Thyroid gland (tissue), 4 donors: ENCODE measurements at regions not wholly inside any gene's neighbourhood (a gene's known extent, or its start where the extent isn't known, plus 50 kb on each side); places are given as distances from the start of the nearest gene placed in this dataset.

Experiments used
- DNase-seq, 2 donors: peaks; one replicate each; pipeline ENCODE4 v3.0.0-alpha.2; 2019
- H3K27ac ChIP-seq, 3 donors: fragments of 200-600 bp; sonication (generic); 1 replicate in 2 of 3; 2 replicates in 1 of 3; pipeline ENCODE4 v1.5.1; 2016 to 2019; ENCODE audit warnings: mild to moderate bottlenecking in 1 of 3, moderate library complexity in 1 of 3
- H3K27me3 ChIP-seq: fragments of 200-600 bp; sonication (generic); one replicate; pipeline ENCODE4 v1.5.1; 2019
- H3K36me3 ChIP-seq, 2 donors: fragments of 200-600 bp; sonication (generic); one replicate each; pipeline ENCODE4 v1.5.1; 2016 to 2019
- H3K4me1 ChIP-seq, 2 donors: fragments of 200-600 bp; sonication (generic); one replicate each; pipeline ENCODE4 v1.5.1; 2017 to 2019
- H3K4me3 ChIP-seq, 3 donors: fragments of 200-600 bp; sonication (generic); replicated peaks in 1 of 3; 1 replicate in 2 of 3; 2 replicates in 1 of 3; pipeline ENCODE4 v1.5.1; 2016; ENCODE audit warnings: mild to moderate bottlenecking in 1 of 3
- H3K9me3 ChIP-seq: fragments of 200-600 bp; sonication (generic); one replicate; pipeline ENCODE4 v1.5.1; 2017
- CTCF ChIP-seq, 6 experiments: fragments of 200-600 bp in 3 of 6; fragments of 450-650 bp in 3 of 6; sonication (generic) in 3 of 6; IDR thresholded peaks; one replicate each; pipeline ENCODE4 v1.5.1; 2016 to 2019; ENCODE audit warnings: antibody characterized with exemption in 6 of 6, mild to moderate bottlenecking in 2 of 6, inconsistent platforms in 1 of 6, moderate library complexity in 1 of 6
- POLR2A ChIP-seq, 2 donors: fragments of 450-650 bp; IDR thresholded peaks; one replicate each; pipeline ENCODE4 v1.6.1; 2017; ENCODE audit warnings: antibody characterized with exemption in 2 of 2, mild to moderate bottlenecking in 2 of 2, moderate library complexity in 1 of 2
- WGBS, 2 donors: methylation state at CpG; one replicate each; pipeline ENCODE4 v1.1.5; 2017; 5-methylcytosine and 5-hydroxymethylcytosine counted together
- intact Hi-C: fragments of 100-400 bp; cut with DNase I; formaldehyde crosslinking; loops from one replicate; pipeline ENCODE4 v1.15.1; 2023

GRCh38 chr20:22833851-22834250 is 201.3 kb upstream of the SSTR4 start:
- DNase-seq: no peak
- TF ChIP-seq POLR2A (IDR thresholded peaks at IDR 0.05): no peak
- TF ChIP-seq CTCF (IDR thresholded peaks at IDR 0.05): no peak
- no peaks in the 10 kb centered on the region for H3K9me3 ChIP-seq
- H3K4me1 ChIP-seq: no peaks in the 10 kb centered on the region
- intact Hi-C loops: no loop called here
- no peaks in the 10 kb centered on the region for H3K36me3 ChIP-seq
- H3K27me3 ChIP-seq: no peaks in the 10 kb centered on the region
- no peak overlapping the region for H3K4me3 ChIP-seq
- 82 to 84% methylated on average over 8 of the region's 8 CpGs for WGBS, 2 donors
- no peak overlapping the region for H3K27ac ChIP-seq

GRCh38 chr20:22834651-22835256 is 200.4 kb upstream of the SSTR4 start:
- Histone ChIP-seq H3K4me3 (no peak overlapping the region), H3K4me1 (no peaks in the 10 kb centered on the region), H3K27me3 (no peaks in the 10 kb centered on the region), H3K9me3 (no peaks in the 10 kb centered on the region), H3K27ac (no peak overlapping the region), H3K36me3 (no peaks in the 10 kb centered on the region)
- DNase-seq: no peak
- no peak for TF ChIP-seq CTCF (IDR thresholded peaks at IDR 0.05)
- TF ChIP-seq POLR2A (IDR thresholded peaks at IDR 0.05): no peak
- intact Hi-C loops: no loop called here

- Histone ChIP-seq H3K9me3 (no peaks in the 10 kb centered on the region), H3K36me3 (no peaks in the 10 kb centered on the region), H3K4me1 (no peaks in the 10 kb centered on the region), H3K27ac (no peak overlapping the region), H3K4me3 (no peak overlapping the region), H3K27me3 (no peaks in the 10 kb centered on the region)
- DNase-seq: no peak
- no peak for TF ChIP-seq CTCF (IDR thresholded peaks at IDR 0.05)
- TF ChIP-seq POLR2A (IDR thresholded peaks at IDR 0.05): no peak
- intact Hi-C loops: no loop called here
- WGBS, 2 donors: 63 to 71% methylated on average over 1 of the region's 1 CpG
Observed at GRCh38 chr20:22836211-22836610, 198.9 kb upstream of the SSTR4 start.

- Histone ChIP-seq H3K9me3 (no peaks in the 10 kb centered on the region), H3K27ac (no peak overlapping the region), H3K36me3 (no peaks in the 10 kb centered on the region), H3K4me3 (no peak overlapping the region), H3K4me1 (no peaks in the 10 kb centered on the region), H3K27me3 (no peaks in the 10 kb centered on the region)
- no peak for DNase-seq
- no peak for TF ChIP-seq POLR2A (IDR thresholded peaks at IDR 0.05)
- TF ChIP-seq CTCF (IDR thresholded peaks at IDR 0.05): no peak
- WGBS, 2 donors: 51 to 52% methylated on average over 1 of the region's 1 CpG
- intact Hi-C loops: no loop called here
Observed at GRCh38 chr20:22836877-22837276, 198.2 kb upstream of the SSTR4 start.

GRCh38 chr20:22838001-22838400 is 197.1 kb upstream of the SSTR4 start:
- WGBS, 2 donors: 75 to 91% methylated on average over 1 of the region's 1 CpG
- intact Hi-C loops: no loop called here
- Histone ChIP-seq H3K4me3 (no peak overlapping the region), H3K27me3 (no peaks in the 10 kb centered on the region), H3K4me1 (no peaks in the 10 kb centered on the region), H3K36me3 (no peaks in the 10 kb centered on the region), H3K9me3 (no peaks in the 10 kb centered on the region), H3K27ac (no peak overlapping the region)
- TF ChIP-seq CTCF (IDR thresholded peaks at IDR 0.05) (no peak), POLR2A (IDR thresholded peaks at IDR 0.05) (no peak)
- DNase-seq: no peak
